ENCODE measurements at regions not wholly inside any gene's neighbourhood (a gene's known extent, or its start where the extent isn't known, plus 50 kb on each side); places are given as distances from the start of the nearest gene placed in this dataset.

DNA sequence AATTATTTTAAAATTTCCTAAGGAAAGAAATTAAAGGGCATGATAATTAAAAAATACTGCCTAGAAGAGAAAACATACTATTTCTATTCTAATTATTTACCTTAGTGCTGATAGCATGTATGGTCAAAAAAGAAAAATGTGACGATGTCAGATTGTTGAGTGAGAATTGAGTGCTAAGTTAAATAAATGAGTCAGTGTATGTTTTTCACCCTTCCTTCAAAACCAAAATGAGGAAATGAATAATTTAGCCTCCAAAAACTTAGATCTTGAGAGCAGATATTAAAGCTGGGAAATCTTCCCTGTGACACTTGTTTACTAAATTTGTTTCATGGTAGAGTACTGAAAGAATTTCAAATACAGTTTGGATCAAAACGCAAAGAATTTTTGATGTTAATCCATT is 58.6 kb upstream of the NYAP2 start:
- Histone ChIP-seq H3K4me1 (ENCODE audit: control extremely low read depth in 1 of 4, control insufficient read depth in 4 of 4, insufficient read depth in 4 of 4, low read length in 3 of 4) (no peaks in the 10 kb centered on the region), H3K4me3 (ENCODE audit: control insufficient read depth in 1 of 7, extremely low read depth in 1 of 7, insufficient read depth in 4 of 7, low read depth in 2 of 7, low read length in 6 of 7) (no peak overlapping the region), H3K27me3 (replicated peaks in 2 of 5; ENCODE audit: control insufficient read depth in 4 of 5, insufficient read depth in 5 of 5, low read length in 4 of 5) (no peaks in the 10 kb centered on the region), H3K27ac (ENCODE audit: insufficient read depth in 1 of 2, low read depth in 1 of 2, low read length in 2 of 2, poor library complexity in 1 of 2, severe bottlenecking in 2 of 2) (no peak overlapping the region), H3K9me3 (ENCODE audit: control extremely low read depth in 1 of 5, control insufficient read depth in 4 of 5, insufficient read depth in 2 of 5, low read depth in 1 of 5, low read length in 4 of 5) (peaks cover 0 to 4% (median 0%) of the 10 kb centered on the region in 5 experiments), H3K36me3 (ENCODE audit: control insufficient read depth in 4 of 4, insufficient read depth in 4 of 4, low read length in 3 of 4) (no peaks in the 10 kb centered on the region)
- ChIA-PET POLR2A (no interaction called here), CTCF (no interaction called here)
- no CpG with 5 or more reads among the region's 2 CpGs for WGBS (ENCODE audit: insufficient coverage)
- no peak for DNase-seq

DNA sequence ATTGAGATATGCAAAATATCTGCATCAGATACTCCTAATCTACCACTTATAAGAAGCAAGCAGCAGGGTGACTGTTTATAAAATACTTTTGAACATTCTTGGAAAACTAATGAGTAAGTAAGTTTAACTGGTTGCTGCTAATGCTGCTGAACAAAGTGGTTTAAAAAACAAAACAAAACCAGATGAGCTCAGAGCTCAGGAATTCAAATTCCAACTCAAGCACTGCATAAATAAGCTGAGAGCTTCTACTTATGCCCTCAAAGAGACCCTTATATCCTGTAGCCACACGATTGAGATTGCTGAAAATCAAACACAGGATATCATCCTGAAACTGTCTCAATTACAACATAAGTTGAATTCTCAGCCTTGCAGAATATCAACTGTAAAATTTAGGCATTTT is 62.3 kb upstream of the NYAP2 start:
- Histone ChIP-seq H3K4me3 (ENCODE audit: control insufficient read depth in 1 of 7, extremely low read depth in 1 of 7, insufficient read depth in 4 of 7, low read depth in 2 of 7, low read length in 6 of 7) (no peak overlapping the region), H3K27ac (ENCODE audit: insufficient read depth in 1 of 2, low read depth in 1 of 2, low read length in 2 of 2, poor library complexity in 1 of 2, severe bottlenecking in 2 of 2) (no peak overlapping the region), H3K27me3 (replicated peaks in 2 of 5; ENCODE audit: control insufficient read depth in 4 of 5, insufficient read depth in 5 of 5, low read length in 4 of 5) (no peaks in the 10 kb centered on the region), H3K4me1 (ENCODE audit: control extremely low read depth in 1 of 4, control insufficient read depth in 4 of 4, insufficient read depth in 4 of 4, low read length in 3 of 4) (no peaks in the 10 kb centered on the region), H3K36me3 (ENCODE audit: control insufficient read depth in 4 of 4, insufficient read depth in 4 of 4, low read length in 3 of 4) (no peaks in the 10 kb centered on the region), H3K9me3 (ENCODE audit: control extremely low read depth in 1 of 5, control insufficient read depth in 4 of 5, insufficient read depth in 2 of 5, low read depth in 1 of 5, low read length in 4 of 5) (peaks cover 0 to 1% (median 0%) of the 10 kb centered on the region in 5 experiments)
- CTCF ChIA-PET = no interaction called here
- WGBS (ENCODE audit: insufficient coverage) = 20% methylated on average over 1 of the region's 1 CpG
- POLR2A ChIA-PET = no interaction called here
- no peak for DNase-seq

DNA sequence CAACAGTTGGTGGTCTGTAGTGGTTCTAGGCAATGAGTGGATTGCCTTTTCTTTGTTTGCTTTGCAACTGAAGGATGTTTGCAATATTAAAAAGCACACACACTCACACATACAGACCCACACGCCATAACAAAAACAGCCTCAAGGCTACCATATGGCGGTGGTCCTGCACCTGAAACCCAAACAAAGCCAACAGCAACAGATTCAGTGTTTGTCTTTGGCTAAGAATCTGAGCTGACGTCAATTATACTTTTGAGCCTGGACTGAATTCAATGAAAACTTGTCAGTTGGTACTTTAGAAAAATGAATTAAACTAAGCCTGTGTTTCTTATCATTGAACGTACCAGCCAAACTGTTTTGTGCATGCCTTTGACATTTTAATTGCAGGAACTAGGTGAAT is 65.0 kb upstream of the NYAP2 start:
- no peak overlapping the region for H3K27ac ChIP-seq (ENCODE audit: insufficient read depth in 1 of 2, low read depth in 1 of 2, low read length in 2 of 2, poor library complexity in 1 of 2, severe bottlenecking in 2 of 2)
- ChIA-PET POLR2A (no interaction called here), CTCF (no interaction called here)
- DNase-seq = no peak
- H3K27me3 ChIP-seq (replicated peaks in 2 of 5; ENCODE audit: control insufficient read depth in 4 of 5, insufficient read depth in 5 of 5, low read length in 4 of 5) = no peaks in the 10 kb centered on the region
- no peaks in the 10 kb centered on the region for H3K36me3 ChIP-seq (ENCODE audit: control insufficient read depth in 4 of 4, insufficient read depth in 4 of 4, low read length in 3 of 4)
- WGBS (ENCODE audit: insufficient coverage) = 94% methylated on average over 2 of the region's 4 CpGs
- H3K4me3 ChIP-seq (ENCODE audit: control insufficient read depth in 1 of 7, extremely low read depth in 1 of 7, insufficient read depth in 4 of 7, low read depth in 2 of 7, low read length in 6 of 7) = no peak overlapping the region
- no peaks in the 10 kb centered on the region for H3K4me1 ChIP-seq (ENCODE audit: control extremely low read depth in 1 of 4, control insufficient read depth in 4 of 4, insufficient read depth in 4 of 4, low read length in 3 of 4)
- H3K9me3 ChIP-seq (ENCODE audit: control extremely low read depth in 1 of 5, control insufficient read depth in 4 of 5, insufficient read depth in 2 of 5, low read depth in 1 of 5, low read length in 4 of 5) = peaks cover 0 to 1% (median 0%) of the 10 kb centered on the region in 5 experiments

DNA sequence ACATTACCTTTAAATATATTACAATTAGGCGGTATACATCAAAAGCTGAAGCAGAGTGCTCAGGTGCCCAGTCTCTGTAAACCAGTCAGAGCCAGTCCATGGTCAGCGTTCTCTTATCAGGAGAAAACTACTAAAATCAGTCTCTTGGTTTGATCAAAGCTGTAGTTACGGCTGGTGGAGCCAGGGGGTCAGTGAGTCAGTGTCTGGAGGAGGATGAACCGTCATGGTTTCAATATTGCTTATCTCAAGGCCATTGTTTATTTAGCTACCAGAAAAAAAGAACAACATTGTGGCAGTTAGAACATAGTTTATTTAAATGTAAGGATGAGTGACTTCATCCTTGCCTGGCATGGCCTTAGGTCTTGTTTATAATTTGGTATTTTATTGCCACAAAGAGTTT is 71.3 kb upstream of the NYAP2 start:
- POLR2A ChIA-PET = no interaction called here
- 82% methylated on average over 3 of the region's 4 CpGs for WGBS (ENCODE audit: insufficient coverage)
- Histone ChIP-seq H3K27ac (ENCODE audit: insufficient read depth in 1 of 2, low read depth in 1 of 2, low read length in 2 of 2, poor library complexity in 1 of 2, severe bottlenecking in 2 of 2) (no peak overlapping the region), H3K27me3 (replicated peaks in 2 of 5; ENCODE audit: control insufficient read depth in 4 of 5, insufficient read depth in 5 of 5, low read length in 4 of 5) (no peaks in the 10 kb centered on the region), H3K4me3 (ENCODE audit: control insufficient read depth in 1 of 7, extremely low read depth in 1 of 7, insufficient read depth in 4 of 7, low read depth in 2 of 7, low read length in 6 of 7) (no peak overlapping the region), H3K4me1 (ENCODE audit: control extremely low read depth in 1 of 4, control insufficient read depth in 4 of 4, insufficient read depth in 4 of 4, low read length in 3 of 4) (no peaks in the 10 kb centered on the region), H3K9me3 (ENCODE audit: control extremely low read depth in 1 of 5, control insufficient read depth in 4 of 5, insufficient read depth in 2 of 5, low read depth in 1 of 5, low read length in 4 of 5) (no peaks in the 10 kb centered on the region), H3K36me3 (ENCODE audit: control insufficient read depth in 4 of 4, insufficient read depth in 4 of 4, low read length in 3 of 4) (no peaks in the 10 kb centered on the region)
- DNase-seq = no peak
- CTCF ChIA-PET = no interaction called here

DNA sequence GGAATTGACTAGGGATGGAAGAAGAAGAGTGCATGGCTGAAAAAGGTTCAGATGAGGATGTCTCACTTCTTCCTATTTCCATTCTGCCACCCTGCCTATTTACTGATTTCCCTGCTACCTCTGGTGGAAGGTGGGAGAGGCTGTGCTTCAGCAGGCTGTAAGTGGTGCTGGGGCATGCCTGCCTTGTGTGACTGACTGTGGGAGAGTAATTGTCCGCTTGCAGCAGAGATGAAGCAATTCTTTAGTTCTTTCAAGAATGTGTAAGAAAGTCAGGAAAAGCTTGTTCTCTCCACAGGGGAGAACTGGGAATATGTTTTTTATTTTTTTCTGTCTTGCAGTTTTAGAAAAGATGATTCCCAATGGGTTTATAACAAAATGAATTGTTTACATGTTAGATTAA is 72.5 kb upstream of the NYAP2 start:
- ChIA-PET CTCF (no interaction called here), POLR2A (no interaction called here)

DNA sequence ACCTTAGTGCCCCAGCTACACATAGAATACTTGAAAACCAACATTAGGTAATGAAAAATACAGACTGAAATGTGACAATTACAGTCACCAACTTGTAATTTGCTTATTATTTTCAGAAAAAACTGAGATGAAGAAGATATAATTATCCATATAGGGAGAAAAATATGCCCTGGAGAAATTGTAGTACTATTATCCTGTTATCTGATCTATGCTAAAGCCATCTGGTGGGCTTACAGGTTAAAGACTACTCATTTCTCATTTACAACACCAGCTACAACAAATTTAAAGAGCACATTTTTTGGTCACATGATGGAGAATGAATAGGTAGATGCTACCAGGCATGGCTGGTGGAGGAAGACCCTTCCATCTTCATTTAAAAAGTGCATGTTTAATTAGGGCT is 79.6 kb upstream of the NYAP2 start:
- CTCF ChIA-PET = no interaction called here
- H3K9me3 ChIP-seq (ENCODE audit: control extremely low read depth in 1 of 5, control insufficient read depth in 4 of 5, insufficient read depth in 2 of 5, low read depth in 1 of 5, low read length in 4 of 5) = peaks cover 0 to 5% (median 3%) of the 10 kb centered on the region in 5 experiments
- no peak overlapping the region for H3K27ac ChIP-seq (ENCODE audit: insufficient read depth in 1 of 2, low read depth in 1 of 2, low read length in 2 of 2, poor library complexity in 1 of 2, severe bottlenecking in 2 of 2)
- no peak for DNase-seq
- H3K4me3 ChIP-seq (ENCODE audit: control insufficient read depth in 1 of 7, extremely low read depth in 1 of 7, insufficient read depth in 4 of 7, low read depth in 2 of 7, low read length in 6 of 7) = no peak overlapping the region
- no peaks in the 10 kb centered on the region for H3K36me3 ChIP-seq (ENCODE audit: control insufficient read depth in 4 of 4, insufficient read depth in 4 of 4, low read length in 3 of 4)
- H3K4me1 ChIP-seq (ENCODE audit: control extremely low read depth in 1 of 4, control insufficient read depth in 4 of 4, insufficient read depth in 4 of 4, low read length in 3 of 4) = no peaks in the 10 kb centered on the region
- POLR2A ChIA-PET = no interaction called here
- H3K27me3 ChIP-seq (replicated peaks in 2 of 5; ENCODE audit: control insufficient read depth in 4 of 5, insufficient read depth in 5 of 5, low read length in 4 of 5) = no peaks in the 10 kb centered on the region

More for the DNA sequence above, 72.5 kb upstream of the NYAP2 start:
- H3K36me3 ChIP-seq (ENCODE audit: control insufficient read depth in 4 of 4, insufficient read depth in 4 of 4, low read length in 3 of 4) = no peaks in the 10 kb centered on the region
- H3K27me3 ChIP-seq (replicated peaks in 2 of 5; ENCODE audit: control insufficient read depth in 4 of 5, insufficient read depth in 5 of 5, low read length in 4 of 5) = no peaks in the 10 kb centered on the region
- no peak for DNase-seq
- no peaks in the 10 kb centered on the region for H3K4me1 ChIP-seq (ENCODE audit: control extremely low read depth in 1 of 4, control insufficient read depth in 4 of 4, insufficient read depth in 4 of 4, low read length in 3 of 4)
- H3K27ac ChIP-seq (ENCODE audit: insufficient read depth in 1 of 2, low read depth in 1 of 2, low read length in 2 of 2, poor library complexity in 1 of 2, severe bottlenecking in 2 of 2) = no peak overlapping the region
- no peaks in the 10 kb centered on the region for H3K9me3 ChIP-seq (ENCODE audit: control extremely low read depth in 1 of 5, control insufficient read depth in 4 of 5, insufficient read depth in 2 of 5, low read depth in 1 of 5, low read length in 4 of 5)
- 83% methylated on average over 1 of the region's 1 CpG for WGBS (ENCODE audit: insufficient coverage)
- H3K4me3 ChIP-seq (ENCODE audit: control insufficient read depth in 1 of 7, extremely low read depth in 1 of 7, insufficient read depth in 4 of 7, low read depth in 2 of 7, low read length in 6 of 7) = no peak overlapping the region

DNA sequence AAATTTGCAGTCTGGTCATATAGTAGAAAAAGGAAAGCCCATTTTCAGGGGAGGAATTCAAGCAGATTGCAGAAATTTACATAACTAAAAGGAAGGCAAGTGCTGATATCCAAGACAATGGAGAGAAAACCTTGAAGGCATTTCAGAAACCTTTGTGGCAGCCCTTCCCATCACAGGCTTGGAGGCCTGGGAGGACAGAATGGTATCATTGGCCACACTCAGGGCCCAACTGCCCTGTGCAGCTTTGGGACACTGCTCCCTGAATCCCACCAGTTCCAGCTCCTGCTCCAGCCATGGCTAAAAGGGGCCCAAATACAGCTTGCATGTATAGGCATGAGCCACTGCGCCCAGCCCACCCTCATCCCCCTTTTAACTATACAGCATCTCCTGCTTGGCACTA is 81.1 kb upstream of the NYAP2 start:
- POLR2A ChIA-PET = no interaction called here
- no CpG with 5 or more reads among the region's 1 CpG for WGBS (ENCODE audit: insufficient coverage)

DNA sequence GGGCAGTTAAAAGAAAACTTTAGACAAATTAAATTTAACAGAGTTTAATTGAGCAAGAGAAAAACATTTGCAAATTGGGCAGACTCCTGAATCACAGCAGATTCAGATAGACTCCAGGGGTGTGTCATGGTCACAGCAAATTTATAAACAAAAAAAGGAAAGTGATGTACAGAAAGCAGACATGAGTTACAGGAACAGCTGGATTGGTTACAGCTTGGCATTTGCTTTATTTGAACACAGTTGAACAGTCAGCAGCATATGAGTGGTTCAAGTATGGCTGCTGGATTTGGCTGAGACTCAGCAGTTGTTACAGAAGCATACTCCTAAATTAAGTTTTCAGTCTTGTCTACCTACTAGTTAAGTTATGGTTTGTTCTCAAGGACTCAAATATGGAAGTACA is 82.3 kb upstream of the NYAP2 start:
- Histone ChIP-seq H3K27me3 (replicated peaks in 2 of 5; ENCODE audit: control insufficient read depth in 4 of 5, insufficient read depth in 5 of 5, low read length in 4 of 5) (no peaks in the 10 kb centered on the region), H3K27ac (ENCODE audit: insufficient read depth in 1 of 2, low read depth in 1 of 2, low read length in 2 of 2, poor library complexity in 1 of 2, severe bottlenecking in 2 of 2) (no peak overlapping the region), H3K4me1 (ENCODE audit: control extremely low read depth in 1 of 4, control insufficient read depth in 4 of 4, insufficient read depth in 4 of 4, low read length in 3 of 4) (no peaks in the 10 kb centered on the region), H3K4me3 (ENCODE audit: control insufficient read depth in 1 of 7, extremely low read depth in 1 of 7, insufficient read depth in 4 of 7, low read depth in 2 of 7, low read length in 6 of 7) (no peak overlapping the region), H3K36me3 (ENCODE audit: control insufficient read depth in 4 of 4, insufficient read depth in 4 of 4, low read length in 3 of 4) (no peaks in the 10 kb centered on the region), H3K9me3 (ENCODE audit: control extremely low read depth in 1 of 5, control insufficient read depth in 4 of 5, insufficient read depth in 2 of 5, low read depth in 1 of 5, low read length in 4 of 5) (peaks cover 0 to 5% (median 3%) of the 10 kb centered on the region in 5 experiments)
- ChIA-PET POLR2A (no interaction called here), CTCF (no interaction called here)
- DNase-seq = no peak

More for the DNA sequence above, 81.1 kb upstream of the NYAP2 start:
- no peaks in the 10 kb centered on the region for H3K4me1 ChIP-seq (ENCODE audit: control extremely low read depth in 1 of 4, control insufficient read depth in 4 of 4, insufficient read depth in 4 of 4, low read length in 3 of 4)
- DNase-seq = no peak
- peaks cover 0 to 5% (median 3%) of the 10 kb centered on the region in 5 experiments for H3K9me3 ChIP-seq (ENCODE audit: control extremely low read depth in 1 of 5, control insufficient read depth in 4 of 5, insufficient read depth in 2 of 5, low read depth in 1 of 5, low read length in 4 of 5)
- no peaks in the 10 kb centered on the region for H3K36me3 ChIP-seq (ENCODE audit: control insufficient read depth in 4 of 4, insufficient read depth in 4 of 4, low read length in 3 of 4)
- no peaks in the 10 kb centered on the region for H3K27me3 ChIP-seq (replicated peaks in 2 of 5; ENCODE audit: control insufficient read depth in 4 of 5, insufficient read depth in 5 of 5, low read length in 4 of 5)
- no peak overlapping the region for H3K27ac ChIP-seq (ENCODE audit: insufficient read depth in 1 of 2, low read depth in 1 of 2, low read length in 2 of 2, poor library complexity in 1 of 2, severe bottlenecking in 2 of 2)
- H3K4me3 ChIP-seq (ENCODE audit: control insufficient read depth in 1 of 7, extremely low read depth in 1 of 7, insufficient read depth in 4 of 7, low read depth in 2 of 7, low read length in 6 of 7) = no peak overlapping the region
- CTCF ChIA-PET = no interaction called here
